Occipital lobe (tissue), 1 donor: ENCODE measurements at regions not wholly inside any gene's neighbourhood (a gene's known extent, or its start where the extent isn't known, plus 50 kb on each side); places are given as distances from the start of the nearest gene placed in this dataset.
"Not testable (repeated sequence)": the region's sequence is repeated elsewhere in the genome, so short reads cannot be mapped to it uniquely, and the experiment has no call there.

Source experiments
- DNase-seq: peaks from one replicate; lab custom pipeline; 2025; lab: John Stamatoyannopoulos, UW

- no peak for DNase-seq
These were observed 1519.1 kb downstream of the BRINP3 start for GRCh38 chr1:188958461-188959115.

GRCh38 chr1:188986745-188987417, 1490.8 kb downstream of the BRINP3 start:
- no peak for DNase-seq

- no peak for DNase-seq
These were observed 1489.1 kb downstream of the BRINP3 start for GRCh38 chr1:188988589-188988988.

GRCh38 chr1:188991221-188991930, 1486.3 kb downstream of the BRINP3 start:
- DNase-seq, result no peak

- DNase-seq, result no peak
These were observed 1469.8 kb downstream of the BRINP3 start for GRCh38 chr1:189007824-189008223.

- DNase-seq, result no peak
These were observed 1456.1 kb downstream of the BRINP3 start for GRCh38 chr1:189021577-189021976.

GRCh38 chr1:189022015-189022414, 1455.6 kb downstream of the BRINP3 start:
- no peak for DNase-seq

GRCh38 chr1:189027512-189027911, 1450.2 kb downstream of the BRINP3 start:
- DNase-seq, result no peak

- no peak for DNase-seq
These were observed 1444.5 kb downstream of the BRINP3 start for GRCh38 chr1:189033169-189033568.

GRCh38 chr1:189036628-189037027, 1441.0 kb downstream of the BRINP3 start:
- DNase-seq, result no peak

- DNase-seq, result no peak
These were observed 1431.5 kb downstream of the BRINP3 start for GRCh38 chr1:189046127-189046526.

- no peak for DNase-seq
These were observed 1392.9 kb downstream of the BRINP3 start for GRCh38 chr1:189084811-189085210.

- DNase-seq, result no peak
These were observed 1373.7 kb downstream of the BRINP3 start for GRCh38 chr1:189103956-189104355.

GRCh38 chr1:189117072-189117770, 1360.4 kb downstream of the BRINP3 start:
- DNase-seq, result no peak

- DNase-seq, result no peak
These were observed 1355.7 kb downstream of the BRINP3 start for GRCh38 chr1:189121941-189122340.

GRCh38 chr1:189125694-189126093, 1352.0 kb downstream of the BRINP3 start:
- no peak for DNase-seq

GRCh38 chr1:189131576-189131975, 1346.1 kb downstream of the BRINP3 start:
- DNase-seq, result no peak

GRCh38 chr1:189139748-189140147, 1337.9 kb downstream of the BRINP3 start:
- DNase-seq, result not testable (repeated sequence)

GRCh38 chr1:189141056-189141455, 1336.6 kb downstream of the BRINP3 start:
- no peak for DNase-seq

GRCh38 chr1:189149547-189150375, 1327.9 kb downstream of the BRINP3 start:
- peak; percentile 0 for DNase-seq

GRCh38 chr1:189150624-189151023, 1327.0 kb downstream of the BRINP3 start:
- no peak for DNase-seq
